ENCODE measurements at regions not wholly inside any gene's neighbourhood (a gene's known extent, or its start where the extent isn't known, plus 50 kb on each side); places are given as distances from the start of the nearest gene placed in this dataset.

GRCh38 chr12:60921541-60921940, 1325.7 kb downstream of the SLC16A7 start:
- H3K27me3 ChIP-seq (ENCODE audit: insufficient read depth, low read depth, low read length): no peaks in the 10 kb centered on the region
- no peaks in the 10 kb centered on the region for H3K79me2 ChIP-seq (replicated peaks; ENCODE audit: insufficient read depth, low read length)
- H3K9me3 ChIP-seq (ENCODE audit: low read length): no peaks in the 10 kb centered on the region
- H4K20me1 ChIP-seq (ENCODE audit: insufficient read depth): no peaks in the 10 kb centered on the region
- TF ChIP-seq REST (IDR thresholded peaks at IDR 0.05; ENCODE audit: borderline replicate concordance) (no peak), CTCF (IDR thresholded peaks at IDR 0.05; ENCODE audit: poor library complexity, severe bottlenecking) (no peak), TAF1 (IDR thresholded peaks at IDR 0.05; ENCODE audit: low read depth) (no peak)
- H3F3A ChIP-seq (ENCODE audit: insufficient read depth, low read length, poor library complexity, severe bottlenecking): no peaks in the 10 kb centered on the region
- no peaks in the 10 kb centered on the region for H3K36me3 ChIP-seq (ENCODE audit: insufficient read depth, low read length)
- no peak overlapping the region for H3K9ac ChIP-seq (ENCODE audit: low read length)
- H3K9me2 ChIP-seq (ENCODE audit: insufficient read depth, low read length): no peaks in the 10 kb centered on the region
- no peak overlapping the region for H3K4me3 ChIP-seq (ENCODE audit: low read length)
- no peak overlapping the region for H3K4me2 ChIP-seq (ENCODE audit: low read length)
- H3K27ac ChIP-seq (ENCODE audit: low read length): no peak overlapping the region
- no peak overlapping the region for H2AFZ ChIP-seq (ENCODE audit: low read depth, low read length)

- no peaks in the 10 kb centered on the region for H3K79me2 ChIP-seq (replicated peaks; ENCODE audit: insufficient read depth, low read length)
- no peak overlapping the region for H2AFZ ChIP-seq (ENCODE audit: low read depth, low read length)
- no peak overlapping the region for H3K4me3 ChIP-seq (ENCODE audit: low read length)
- no peaks in the 10 kb centered on the region for H3F3A ChIP-seq (ENCODE audit: insufficient read depth, low read length, poor library complexity, severe bottlenecking)
- H3K9me3 ChIP-seq (ENCODE audit: low read length): no peaks in the 10 kb centered on the region
- no peaks in the 10 kb centered on the region for H3K9me2 ChIP-seq (ENCODE audit: insufficient read depth, low read length)
- no peaks in the 10 kb centered on the region for H3K27me3 ChIP-seq (ENCODE audit: insufficient read depth, low read depth, low read length)
- TF ChIP-seq RAD21 (conservative IDR thresholded peaks at IDR 0.05): no peak
- TF ChIP-seq TAF1 (IDR thresholded peaks at IDR 0.05; ENCODE audit: low read depth): no peak
- no peak overlapping the region for H3K27ac ChIP-seq (ENCODE audit: low read length)
- no peaks in the 10 kb centered on the region for H4K20me1 ChIP-seq (ENCODE audit: insufficient read depth)
- H3K4me2 ChIP-seq (ENCODE audit: low read length): no peak overlapping the region
- no peaks in the 10 kb centered on the region for H3K36me3 ChIP-seq (ENCODE audit: insufficient read depth, low read length)
- no peak overlapping the region for H3K9ac ChIP-seq (ENCODE audit: low read length)
Measured at GRCh38 chr12:60926256-60926655, 1330.4 kb downstream of the SLC16A7 start.

GRCh38 chr12:60930151-60930550, 1330.1 kb upstream of the USP15 start:
- Histone ChIP-seq H2AFZ (ENCODE audit: low read depth, low read length) (no peak overlapping the region), H3K79me2 (replicated peaks; ENCODE audit: insufficient read depth, low read length) (no peaks in the 10 kb centered on the region), H3K4me2 (ENCODE audit: low read length) (no peak overlapping the region), H3K36me3 (ENCODE audit: insufficient read depth, low read length) (no peaks in the 10 kb centered on the region), H3K27ac (ENCODE audit: low read length) (no peak overlapping the region), H3F3A (ENCODE audit: insufficient read depth, low read length, poor library complexity, severe bottlenecking) (no peaks in the 10 kb centered on the region), H3K9me2 (ENCODE audit: insufficient read depth, low read length) (no peaks in the 10 kb centered on the region), H3K4me3 (ENCODE audit: low read length) (no peak overlapping the region), H3K9me3 (ENCODE audit: low read length) (peaks cover 9% of the 10 kb centered on the region), H4K20me1 (ENCODE audit: insufficient read depth) (no peaks in the 10 kb centered on the region), H3K9ac (ENCODE audit: low read length) (no peak overlapping the region), H3K27me3 (ENCODE audit: insufficient read depth, low read depth, low read length) (no peaks in the 10 kb centered on the region)
- TF ChIP-seq EZH2 (IDR thresholded peaks at IDR 0.05; ENCODE audit: borderline replicate concordance, insufficient read depth, low read length, poor library complexity, severe bottlenecking) (no peak), TAF1 (IDR thresholded peaks at IDR 0.05; ENCODE audit: low read depth) (no peak), RAD21 (conservative IDR thresholded peaks at IDR 0.05) (no peak), MXI1 (conservative IDR thresholded peaks at IDR 0.05; ENCODE audit: poor library complexity, severe bottlenecking) (no peak), POLR2AphosphoS5 (IDR thresholded peaks at IDR 0.05) (no peak), REST (IDR thresholded peaks at IDR 0.05; ENCODE audit: borderline replicate concordance) (no peak), SMC3 (conservative IDR thresholded peaks at IDR 0.05; ENCODE audit: poor library complexity) (no peak), EP300 (conservative IDR thresholded peaks at IDR 0.05; ENCODE audit: poor library complexity, severe bottlenecking) (no peak), CTCF (IDR thresholded peaks at IDR 0.05; ENCODE audit: poor library complexity, severe bottlenecking) (no peak)

All from neural cell (in vitro differentiated cells).